Skeletal muscle tissue (tissue), 3 donors: ENCODE measurements at regions not wholly inside any gene's neighbourhood (a gene's known extent, or its start where the extent isn't known, plus 50 kb on each side); places are given as distances from the start of the nearest gene placed in this dataset.

Source experiments
- H3K27ac ChIP-seq: one replicate; pipeline ENCODE4 v1.7.0; 2013; ENCODE audit warnings: mild to moderate bottlenecking, low read depth, low read length, inconsistent platforms
- H3K27me3 ChIP-seq, 3 donors: one replicate each; pipeline ENCODE4 v1.7.0; 2013; ENCODE audit warnings: low read length in 3 of 3; ENCODE audit not compliant: control insufficient read depth in 3 of 3, insufficient read depth in 3 of 3
- H3K36me3 ChIP-seq, 3 donors: one replicate each; pipeline ENCODE4 v1.7.0; 2013; ENCODE audit warnings: low read length in 3 of 3; ENCODE audit not compliant: control insufficient read depth in 3 of 3, insufficient read depth in 3 of 3
- H3K4me1 ChIP-seq, 3 donors: one replicate each; pipeline ENCODE4 v1.7.0; 2013; ENCODE audit warnings: low read length in 3 of 3, mild to moderate bottlenecking in 3 of 3; ENCODE audit not compliant: control insufficient read depth in 3 of 3, insufficient read depth in 3 of 3
- H3K4me3 ChIP-seq, 3 donors: one replicate each; pipeline ENCODE4 v1.7.0; 2013; ENCODE audit warnings: low read length in 3 of 3
- H3K9ac ChIP-seq, 3 donors: one replicate each; pipeline ENCODE4 v1.7.0; 2013; ENCODE audit warnings: low read length in 3 of 3, mild to moderate bottlenecking in 3 of 3, moderate library complexity in 2 of 3, low read depth in 1 of 3
- H3K9me3 ChIP-seq, 3 donors: one replicate each; pipeline ENCODE4 v1.7.0; 2013; ENCODE audit warnings: low read length in 3 of 3; ENCODE audit not compliant: control insufficient read depth in 3 of 3
- donor health status: Osteomylitis.

DNA sequence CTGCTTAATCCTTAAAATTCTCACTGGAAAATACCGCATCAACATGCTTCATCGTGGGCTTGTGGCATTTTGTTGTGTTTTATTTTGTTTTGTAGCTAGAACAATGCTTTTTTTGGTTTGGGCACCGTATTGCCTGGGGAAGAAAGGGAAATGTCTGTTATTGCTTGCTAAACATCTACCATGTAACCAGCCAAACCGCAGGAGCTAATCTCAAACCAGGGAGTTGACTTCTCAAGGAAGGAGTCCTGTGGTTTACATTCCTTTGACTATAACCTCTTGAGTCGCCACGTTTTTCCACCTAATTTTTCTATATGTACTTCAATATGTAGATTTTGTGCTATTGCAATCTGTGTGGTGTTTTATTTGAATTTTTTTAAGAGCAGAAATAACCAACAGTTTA is 593.5 kb upstream of the SOX9 start:
- no peak overlapping the region for H3K27ac ChIP-seq

DNA sequence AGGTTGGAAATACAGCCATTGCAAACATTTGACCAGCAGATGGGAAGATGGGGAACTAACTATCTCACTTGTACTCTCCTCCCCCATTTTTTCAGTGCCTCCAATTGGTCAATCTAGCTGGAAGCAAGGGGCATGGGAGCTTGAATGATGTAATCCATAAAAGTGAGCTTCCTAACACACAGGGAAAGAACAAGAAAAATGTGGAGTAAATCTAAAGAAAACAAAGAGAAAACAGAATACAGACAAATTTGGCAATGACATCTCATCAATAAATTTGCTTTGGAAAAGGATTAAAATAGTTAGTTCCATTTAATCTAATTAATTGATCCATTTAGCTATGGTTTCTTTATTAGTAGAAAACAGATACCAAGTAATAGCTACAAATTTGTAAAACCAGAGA is 592.6 kb upstream of the SOX9 start:
- no peak overlapping the region for H3K9ac ChIP-seq
- H3K27me3 ChIP-seq = no peaks in the 10 kb centered on the region
- no peaks in the 10 kb centered on the region for H3K36me3 ChIP-seq
- H3K9me3 ChIP-seq = no peaks in the 10 kb centered on the region
- no peak overlapping the region for H3K27ac ChIP-seq
- H3K4me3 ChIP-seq = no peak overlapping the region
- H3K4me1 ChIP-seq = no peaks in the 10 kb centered on the region

More for the DNA sequence above, 593.5 kb upstream of the SOX9 start:
- Histone ChIP-seq H3K4me3 (no peak overlapping the region), H3K27me3 (no peaks in the 10 kb centered on the region), H3K9me3 (no peaks in the 10 kb centered on the region), H3K4me1 (no peaks in the 10 kb centered on the region), H3K9ac (no peak overlapping the region), H3K36me3 (no peaks in the 10 kb centered on the region)

DNA sequence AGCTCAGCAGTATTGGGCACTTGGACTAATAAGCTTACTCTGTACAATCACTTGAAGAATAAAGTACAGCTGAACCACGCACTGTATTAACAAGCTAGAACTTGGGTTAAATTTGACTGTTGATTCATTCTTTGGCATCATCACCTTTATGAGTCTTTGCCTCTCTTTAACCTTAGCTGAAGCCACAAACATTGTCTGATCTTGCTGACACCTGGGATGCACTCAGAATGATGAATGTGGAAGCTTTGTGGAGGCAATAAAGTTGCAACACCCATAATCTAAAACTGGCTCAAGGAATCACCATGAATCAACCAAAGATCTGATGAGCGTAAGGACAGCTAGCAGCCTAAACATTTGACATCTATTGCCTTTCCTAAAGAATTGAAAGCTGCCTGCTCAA is 590.6 kb upstream of the SOX9 start:
- no peaks in the 10 kb centered on the region for H3K27me3 ChIP-seq
- H3K4me3 ChIP-seq = no peak overlapping the region
- no peaks in the 10 kb centered on the region for H3K4me1 ChIP-seq
- no peak overlapping the region for H3K9ac ChIP-seq
- no peaks in the 10 kb centered on the region for H3K9me3 ChIP-seq
- H3K36me3 ChIP-seq = no peaks in the 10 kb centered on the region
- no peak overlapping the region for H3K27ac ChIP-seq

- Histone ChIP-seq H3K9me3 (no peaks in the 10 kb centered on the region), H3K9ac (no peak overlapping the region), H3K27ac (no peak overlapping the region), H3K4me3 (no peak overlapping the region), H3K36me3 (no peaks in the 10 kb centered on the region), H3K4me1 (no peaks in the 10 kb centered on the region), H3K27me3 (no peaks in the 10 kb centered on the region)
Measured at GRCh38 chr17:71535321-71535720, 585.5 kb upstream of the SOX9 start.

GRCh38 chr17:71546419-71546818 is 574.4 kb upstream of the SOX9 start:
- Histone ChIP-seq H3K9me3 (no peaks in the 10 kb centered on the region), H3K9ac (no peak overlapping the region), H3K27me3 (no peaks in the 10 kb centered on the region), H3K27ac (no peak overlapping the region), H3K4me3 (no peak overlapping the region), H3K4me1 (no peaks in the 10 kb centered on the region), H3K36me3 (no peaks in the 10 kb centered on the region)

GRCh38 chr17:71547904-71548303 is 572.9 kb upstream of the SOX9 start:
- Histone ChIP-seq H3K4me3 (no peak overlapping the region), H3K9ac (no peak overlapping the region), H3K4me1 (no peaks in the 10 kb centered on the region)

GRCh38 chr17:71548540-71549190 is 572.2 kb upstream of the SOX9 start:
- H3K36me3 ChIP-seq = no peaks in the 10 kb centered on the region
- no peak overlapping the region for H3K4me3 ChIP-seq
- H3K27me3 ChIP-seq = peaks cover 0 to 2% (median 0%) of the 10 kb centered on the region in 3 donors
- no peaks in the 10 kb centered on the region for H3K9me3 ChIP-seq
- no peak overlapping the region for H3K9ac ChIP-seq
- no peaks in the 10 kb centered on the region for H3K4me1 ChIP-seq
- no peak overlapping the region for H3K27ac ChIP-seq

More at GRCh38 chr17:71547904-71548303, 572.9 kb upstream of the SOX9 start:
- no peaks in the 10 kb centered on the region for H3K36me3 ChIP-seq
- no peaks in the 10 kb centered on the region for H3K27me3 ChIP-seq
- H3K9me3 ChIP-seq = no peaks in the 10 kb centered on the region
- no peak overlapping the region for H3K27ac ChIP-seq

GRCh38 chr17:71550675-71551074 is 570.1 kb upstream of the SOX9 start:
- Histone ChIP-seq H3K4me1 (no peaks in the 10 kb centered on the region), H3K36me3 (no peaks in the 10 kb centered on the region), H3K4me3 (no peak overlapping the region), H3K9ac (no peak overlapping the region), H3K27ac (no peak overlapping the region), H3K27me3 (peaks cover 0 to 3% (median 0%) of the 10 kb centered on the region in 3 donors), H3K9me3 (no peaks in the 10 kb centered on the region)

DNA sequence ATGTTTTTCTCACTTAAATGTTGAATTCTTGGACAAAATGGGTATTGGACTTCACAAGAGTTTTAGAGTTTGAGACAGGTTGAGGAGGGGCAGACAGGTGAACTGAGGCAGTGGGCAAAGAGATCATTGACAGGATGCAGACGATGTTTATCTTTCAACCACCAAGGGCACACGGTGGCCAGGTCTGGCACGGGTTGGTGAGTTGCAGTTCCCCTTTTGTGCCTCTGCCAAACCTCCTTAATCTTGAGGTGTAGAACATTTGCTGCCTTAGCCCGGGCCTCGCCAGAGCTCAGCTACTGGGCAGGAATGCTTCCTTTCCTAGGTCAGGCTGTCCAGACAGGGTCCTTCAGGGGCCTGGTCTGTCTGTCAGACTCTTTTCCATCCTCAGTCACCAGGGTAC is 567.4 kb upstream of the SOX9 start:
- no peak overlapping the region for H3K9ac ChIP-seq
- H3K36me3 ChIP-seq = no peaks in the 10 kb centered on the region
- H3K4me3 ChIP-seq = no peak overlapping the region
- H3K27ac ChIP-seq = no peak overlapping the region
- no peaks in the 10 kb centered on the region for H3K9me3 ChIP-seq
- H3K27me3 ChIP-seq = peaks cover 0 to 3% (median 0%) of the 10 kb centered on the region in 3 donors
- no peaks in the 10 kb centered on the region for H3K4me1 ChIP-seq

DNA sequence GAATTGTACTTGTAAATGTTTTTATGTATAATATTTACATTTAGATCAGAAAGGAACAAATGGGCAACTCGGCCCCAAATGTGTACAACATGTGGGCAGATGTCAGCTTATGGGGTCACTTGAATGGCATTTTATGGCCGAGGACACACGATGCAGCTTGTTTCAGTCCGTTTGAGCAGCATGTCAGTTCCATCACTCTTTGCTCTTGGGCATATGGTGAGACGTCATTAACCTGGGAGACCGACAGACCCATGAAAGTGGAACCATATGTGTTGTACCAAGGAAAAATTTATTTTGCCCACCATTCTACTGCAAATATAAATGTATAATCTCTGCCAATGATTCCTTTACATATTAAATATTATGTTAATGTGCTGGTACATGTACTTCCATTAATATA is 561.9 kb upstream of the SOX9 start:
- Histone ChIP-seq H3K9me3 (no peaks in the 10 kb centered on the region), H3K27ac (no peak overlapping the region), H3K9ac (no peak overlapping the region), H3K27me3 (no peaks in the 10 kb centered on the region), H3K4me3 (no peak overlapping the region), H3K4me1 (no peaks in the 10 kb centered on the region), H3K36me3 (no peaks in the 10 kb centered on the region)
